GM19238 (cell line): ENCODE measurements at regions not wholly inside any gene's neighbourhood (a gene's known extent, or its start where the extent isn't known, plus 50 kb on each side); places are given as distances from the start of the nearest gene placed in this dataset.

ENCODE experiments used
- DNase-seq: peaks from one replicate; pipeline ENCODE4 v3.0.0; 2011; ENCODE audit warnings: low spot score; ENCODE audit not compliant: insufficient read length

- no peak for DNase-seq
These were observed 53.8 kb upstream of the CORO2B start for GRCh38 chr15:68524753-68525584.

GRCh38 chr15:68525815-68526214 lies 53.0 kb upstream of the CORO2B start:
- no peak for DNase-seq

DNA sequence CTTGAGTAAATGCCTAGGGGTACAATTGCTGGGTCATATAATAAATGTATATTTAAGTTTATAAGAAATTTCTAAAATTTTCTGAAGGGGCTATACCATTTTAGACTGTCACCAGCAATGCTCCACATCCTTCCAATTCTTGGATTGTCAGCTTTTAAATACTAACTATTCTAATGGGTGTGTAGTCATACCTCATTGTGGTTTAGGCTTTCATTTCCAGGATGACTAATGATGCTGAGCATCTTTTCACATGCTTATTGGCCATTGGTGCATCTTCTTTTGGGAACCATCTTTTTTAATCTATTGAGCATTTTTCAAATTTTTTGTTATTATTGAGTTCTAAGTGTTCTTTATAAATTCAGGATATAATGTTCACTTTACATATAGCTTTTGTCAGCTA lies 52.5 kb upstream of the CORO2B start:
- peak; percentile 23 for DNase-seq

DNA sequence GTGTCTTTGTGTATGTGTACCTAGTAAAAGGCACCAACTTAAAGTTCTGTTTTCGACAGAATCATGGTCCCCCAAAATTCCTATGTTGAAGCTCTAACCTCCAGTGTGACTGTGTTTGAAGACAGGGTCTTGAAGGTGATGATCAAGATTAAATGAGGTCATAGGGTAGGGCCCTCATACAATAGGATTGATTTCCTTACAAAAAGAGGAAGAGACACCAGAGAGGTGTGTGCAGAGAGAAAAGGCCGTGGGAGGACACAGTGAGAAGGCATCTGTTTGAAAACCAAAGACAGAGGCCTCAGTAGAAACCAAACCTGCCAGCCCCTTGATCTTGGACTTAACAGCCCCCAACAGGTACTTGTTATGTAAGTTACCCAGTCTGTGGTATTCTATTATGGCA lies 52.0 kb upstream of the CORO2B start:
- no peak for DNase-seq

DNA sequence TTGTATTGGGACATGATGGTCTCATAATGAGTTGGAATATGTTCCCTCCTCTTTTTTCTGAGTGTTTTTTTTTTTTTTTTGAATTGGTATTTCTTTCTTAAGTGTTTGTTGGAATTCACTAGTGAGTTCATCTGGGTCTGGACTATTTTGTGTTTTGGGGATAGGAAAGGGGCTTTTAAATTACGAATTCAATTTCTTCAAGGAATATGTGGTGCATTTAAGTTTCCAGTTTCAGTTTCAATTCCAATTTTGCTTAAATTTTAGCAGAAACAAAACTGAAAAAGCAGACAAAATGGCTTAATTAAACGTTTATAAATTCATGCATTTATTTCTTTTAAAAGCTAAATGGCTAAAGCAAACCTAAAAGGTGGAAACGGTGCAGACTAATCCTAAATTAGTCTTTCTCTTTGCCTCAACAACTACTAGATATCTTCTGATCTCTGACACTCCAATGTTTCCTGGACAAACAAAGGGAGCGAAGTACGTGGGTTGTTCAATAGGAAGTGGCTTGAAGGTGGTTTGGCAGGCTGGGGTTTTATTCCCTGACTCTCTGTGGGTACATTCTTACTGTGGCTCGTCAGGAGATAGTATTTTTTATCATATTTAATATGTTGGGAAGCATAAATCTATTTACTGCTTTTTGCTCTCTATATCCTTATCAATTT lies 50.0 kb upstream of the CORO2B start:
- DNase-seq = no peak
